HG03103 (cell line): ENCODE measurements at regions not wholly inside any gene's neighbourhood (a gene's known extent, or its start where the extent isn't known, plus 50 kb on each side); places are given as distances from the start of the nearest gene placed in this dataset.

Experiments
- ATAC-seq: cut with Tn5 transposase; IDR thresholded peaks from one replicate; pipeline ENCODE4 v1.9.1; 2021; ENCODE audit warnings: low read depth; ENCODE audit not compliant: unreplicated experiment

DNA sequence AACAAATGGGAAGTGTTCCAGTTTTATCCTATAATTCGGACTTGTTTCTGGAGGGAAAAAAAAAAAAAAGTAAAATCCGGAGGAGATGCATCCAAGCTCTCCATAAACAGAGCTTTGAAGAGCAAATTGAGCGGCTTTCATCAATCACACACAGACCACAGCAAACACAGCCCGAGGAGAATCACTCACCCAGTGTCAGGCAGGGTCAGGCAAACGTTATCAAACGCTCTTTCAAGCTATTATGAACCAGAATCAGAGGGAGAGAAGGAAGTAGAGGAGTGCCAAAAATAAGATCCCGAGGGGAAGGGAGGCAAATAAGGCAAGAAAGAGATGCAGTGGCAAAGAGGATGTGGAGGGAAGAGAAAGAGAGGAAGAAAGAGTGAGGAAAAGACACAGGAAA, 188.3 kb upstream of the CAMK1G start:
- ATAC-seq, result no peak

DNA sequence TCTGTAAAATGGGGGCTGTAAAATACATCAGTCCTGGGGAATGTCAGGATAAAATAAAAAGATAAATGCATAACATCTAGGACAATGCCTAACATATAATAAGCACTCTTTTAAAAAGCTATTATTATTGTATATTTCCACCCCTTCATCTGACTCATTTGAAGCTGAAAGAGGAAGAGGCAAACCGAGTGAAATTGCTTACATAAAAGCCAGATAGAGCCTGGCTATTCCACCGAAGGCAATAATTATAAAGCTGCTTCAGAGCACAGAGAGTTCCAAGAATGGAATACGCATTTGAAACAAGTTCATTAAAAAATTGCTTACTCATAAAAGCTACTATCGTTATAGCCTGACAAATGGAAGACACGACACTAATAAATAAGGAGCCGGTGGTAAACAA, 186.1 kb upstream of the CAMK1G start:
- no peak for ATAC-seq

DNA sequence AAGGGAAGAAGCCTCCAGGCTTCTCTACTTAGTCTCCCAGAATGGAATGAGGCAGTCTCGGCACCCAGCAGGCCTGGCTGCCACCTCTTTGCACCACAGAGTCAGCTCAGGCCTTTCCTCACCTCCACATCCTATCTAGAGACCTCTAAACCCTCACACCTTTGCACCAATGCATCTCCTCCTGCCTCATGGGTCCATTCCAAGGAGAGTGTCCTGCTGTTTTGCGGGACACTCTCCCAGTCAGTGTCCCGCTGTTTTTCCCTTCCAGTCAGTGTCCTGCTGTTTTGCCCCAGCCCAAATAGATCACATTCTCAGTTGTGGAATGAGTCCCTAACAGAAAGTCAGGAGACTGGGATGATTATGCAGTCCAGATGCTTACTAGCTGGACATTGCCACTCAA, 185.6 kb upstream of the CAMK1G start:
- no peak for ATAC-seq

- no peak for ATAC-seq
These were observed 185.1 kb upstream of the CAMK1G start for GRCh38 chr1:209398313-209398991.

DNA sequence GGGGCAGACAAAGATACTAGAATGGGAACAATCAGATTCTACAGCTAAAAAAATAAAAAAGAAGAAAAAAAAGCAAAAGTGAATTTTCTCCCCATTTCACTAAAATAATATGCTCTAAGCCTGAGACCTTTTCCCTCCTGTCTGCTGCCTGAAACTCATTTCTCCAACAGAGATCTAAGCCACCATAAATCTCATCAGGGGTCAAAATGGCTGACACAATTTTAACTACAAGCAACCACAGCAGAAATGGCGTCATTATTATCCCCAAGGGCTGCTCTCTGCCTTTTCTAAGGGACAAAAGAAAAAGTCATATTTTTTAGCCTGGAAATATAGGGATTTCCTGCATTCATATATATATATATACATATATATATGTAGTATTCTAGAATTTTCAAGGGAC, 183.7 kb upstream of the CAMK1G start:
- no peak for ATAC-seq

DNA sequence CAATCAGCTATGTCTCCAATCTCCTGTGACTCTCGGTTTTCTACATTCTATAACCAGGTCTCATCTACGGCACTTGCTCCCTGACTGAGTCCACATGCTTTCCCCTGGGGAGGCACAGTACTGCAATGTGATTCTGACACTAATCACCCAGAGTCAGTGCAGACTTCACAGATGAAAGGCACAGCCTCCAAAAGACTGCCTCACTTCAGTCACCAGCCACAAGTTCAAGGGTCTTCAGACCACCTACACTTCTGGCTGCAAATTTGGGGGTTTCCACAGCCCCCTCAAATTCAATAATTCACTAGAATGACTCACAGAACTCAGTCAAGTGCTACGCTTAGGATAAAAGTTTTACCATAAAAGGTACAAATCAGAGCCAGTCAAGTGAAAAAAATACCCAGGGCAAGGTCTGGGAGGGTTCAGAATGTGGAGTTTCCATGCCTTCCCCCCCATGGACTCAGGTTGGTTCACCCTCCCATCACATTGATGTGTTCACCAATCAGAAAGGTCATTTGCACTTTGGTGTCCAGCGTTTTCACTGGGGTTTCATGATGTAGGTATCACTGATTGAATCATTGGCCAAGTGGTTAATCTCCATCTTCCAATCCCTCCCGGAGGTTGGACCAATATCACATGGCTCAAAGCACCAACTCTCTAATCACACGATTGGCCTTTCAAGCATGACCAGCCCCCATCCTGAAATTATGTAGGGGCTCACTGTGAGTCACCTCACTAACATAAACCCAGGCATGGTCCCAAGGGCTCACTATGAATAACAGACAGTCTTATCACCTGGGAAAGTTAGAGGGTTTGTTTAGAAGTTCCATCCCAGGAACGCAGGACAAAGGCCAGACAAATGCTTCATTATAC, 182.9 kb upstream of the CAMK1G start:
- ATAC-seq, result no peak

DNA sequence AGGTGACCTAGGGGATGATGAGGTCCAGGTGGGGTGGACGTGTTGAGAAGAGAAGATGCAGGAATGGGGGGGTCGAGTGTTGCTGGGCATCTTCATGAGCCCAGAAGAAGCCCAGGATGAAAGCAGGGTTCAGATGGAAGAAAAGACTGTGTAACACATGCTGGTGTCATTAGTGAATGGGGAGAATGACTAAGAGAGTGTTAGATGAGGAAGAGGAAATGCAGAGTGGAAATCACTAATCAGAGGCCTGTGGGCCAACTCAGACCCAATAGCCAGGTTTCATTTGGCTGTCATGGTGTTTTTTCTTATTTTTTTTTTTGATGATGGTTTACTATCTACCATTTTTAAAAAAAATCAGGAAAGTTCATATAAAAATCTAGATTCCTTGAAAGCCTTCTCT, 180.8 kb upstream of the CAMK1G start:
- no peak for ATAC-seq

- no peak for ATAC-seq
These were observed 179.6 kb upstream of the CAMK1G start for GRCh38 chr1:209403921-209404320.

- no peak for ATAC-seq
These were observed 178.9 kb upstream of the CAMK1G start for GRCh38 chr1:209404577-209404976.

- ATAC-seq, result no peak
These were observed 178.2 kb upstream of the CAMK1G start for GRCh38 chr1:209405183-209405814.

DNA sequence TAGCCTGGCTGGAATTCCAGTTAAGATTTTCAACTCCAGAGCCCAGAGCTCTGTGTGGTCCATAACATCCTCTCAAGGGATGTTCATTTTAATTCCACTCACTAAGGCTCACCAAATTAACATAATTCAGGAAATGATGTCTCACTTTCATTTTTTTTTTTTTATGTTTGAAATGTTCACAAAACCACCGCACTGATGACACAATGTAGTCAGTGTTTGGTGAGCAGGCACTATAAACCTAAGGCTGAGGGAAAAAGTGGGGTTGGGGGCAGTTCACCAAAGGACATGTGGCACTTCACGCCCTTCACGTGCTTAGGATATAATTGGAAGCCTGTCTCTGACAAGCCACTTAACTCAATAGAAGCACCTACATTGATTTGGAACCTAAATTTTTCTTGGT, 177.3 kb upstream of the CAMK1G start:
- no peak for ATAC-seq

DNA sequence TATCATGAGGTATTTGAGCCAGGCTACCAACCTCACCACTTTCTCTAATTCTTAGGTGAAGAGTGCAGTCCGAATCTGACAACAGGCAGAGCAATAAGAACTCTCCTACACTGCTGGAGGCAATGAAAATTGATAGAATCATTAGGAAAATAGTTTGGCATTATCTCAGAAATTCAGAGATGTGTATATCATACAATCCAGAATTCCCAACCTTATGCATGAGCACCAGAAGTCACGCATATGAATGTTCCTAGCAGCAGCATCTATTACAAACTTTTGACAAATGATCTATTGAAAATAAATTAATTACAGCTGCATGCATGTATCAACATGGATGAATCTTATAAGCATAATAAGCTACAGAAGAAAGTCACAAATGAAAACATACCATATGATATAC, 176.9 kb upstream of the CAMK1G start:
- ATAC-seq, result no peak

GRCh38 chr1:209409780-209410179, 173.7 kb upstream of the CAMK1G start:
- ATAC-seq, result no peak

DNA sequence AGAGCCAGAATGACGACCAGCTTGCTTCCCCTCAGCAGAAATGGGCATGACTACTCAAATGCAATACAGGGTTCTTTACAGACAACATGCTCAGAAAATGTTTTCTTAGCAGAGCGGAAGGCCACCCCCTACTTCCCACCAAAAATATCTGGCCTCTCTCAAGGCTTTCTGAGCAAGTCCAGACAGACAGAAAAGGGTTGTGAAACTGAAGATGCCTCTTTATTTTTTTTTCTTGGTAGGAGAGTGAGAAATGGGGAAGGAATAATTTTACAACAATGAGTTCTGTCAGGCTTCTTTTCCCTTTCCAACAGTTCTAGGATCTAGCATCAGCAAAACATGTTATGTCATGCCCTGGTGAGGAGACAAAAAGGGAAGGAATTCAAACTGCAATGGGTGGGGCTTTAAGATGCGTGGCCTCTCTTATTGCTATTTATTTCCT, 172.0 kb upstream of the CAMK1G start:
- no peak for ATAC-seq

DNA sequence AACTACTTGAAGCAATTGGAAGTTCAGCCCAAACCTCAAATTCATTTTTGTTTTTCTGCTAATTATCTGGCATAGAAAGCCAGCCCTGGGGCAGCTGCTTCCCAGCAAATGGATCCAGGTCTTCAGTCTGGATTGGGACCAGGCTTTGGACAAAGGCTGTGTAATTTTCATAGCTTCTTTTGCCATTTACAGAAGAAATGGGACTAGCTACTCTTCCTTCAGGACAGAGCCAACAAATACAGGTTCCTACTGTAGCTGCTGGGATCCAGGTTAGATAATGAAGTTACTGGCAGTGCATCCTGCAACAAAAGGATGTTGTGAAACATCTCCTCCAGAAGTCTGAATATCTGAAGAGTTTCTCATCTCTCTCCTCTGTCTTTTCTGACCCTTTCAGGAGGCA, 171.5 kb upstream of the CAMK1G start:
- no peak for ATAC-seq

DNA sequence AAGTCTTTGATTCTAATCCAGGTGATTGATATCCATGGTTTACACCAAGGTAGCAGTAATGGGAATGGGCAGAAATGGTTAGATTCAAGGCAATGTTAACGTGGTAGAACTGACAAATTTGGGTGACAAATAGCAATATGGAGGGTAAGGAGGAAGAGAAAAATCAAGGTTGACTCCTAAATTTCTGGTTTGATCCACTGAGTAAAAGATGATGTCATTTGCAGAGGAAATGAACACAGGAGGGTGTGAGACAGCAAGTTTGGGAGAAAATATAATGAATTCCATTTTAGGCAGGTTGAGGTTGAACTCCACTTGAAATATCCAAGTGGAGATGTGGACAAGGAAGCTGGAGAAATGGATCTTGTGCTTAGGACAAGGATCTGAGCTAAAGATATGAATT, 170.9 kb upstream of the CAMK1G start:
- no peak for ATAC-seq

- ATAC-seq, result no peak
These were observed 170.5 kb upstream of the CAMK1G start for GRCh38 chr1:209413062-209413461.

DNA sequence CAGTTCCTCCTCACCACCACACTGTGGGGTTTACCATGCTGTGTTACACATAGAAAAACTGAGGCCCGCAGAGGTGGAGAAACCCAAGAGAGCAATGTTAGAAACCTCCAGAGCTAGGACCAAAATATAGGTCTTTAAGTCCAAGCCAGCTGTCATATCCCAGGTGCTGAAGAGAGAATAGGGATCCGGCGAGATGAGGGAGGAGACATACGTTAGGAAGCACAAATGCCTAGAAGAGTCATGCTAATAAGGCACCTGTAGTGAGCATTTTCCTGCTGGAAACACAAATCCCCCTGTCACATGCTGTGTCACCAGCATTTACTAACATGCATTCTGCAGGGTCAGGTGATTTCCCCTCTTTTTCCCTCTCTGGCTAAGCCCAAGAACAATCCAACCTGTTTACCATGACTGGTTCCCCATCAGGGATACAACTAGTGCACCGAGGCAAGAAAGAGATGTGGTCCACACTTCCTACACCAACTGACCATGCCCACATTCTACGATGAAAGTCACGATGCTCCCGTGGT, 168.6 kb upstream of the CAMK1G start:
- ATAC-seq, result no peak

GRCh38 chr1:209416039-209416438, 167.5 kb upstream of the CAMK1G start:
- ATAC-seq, result no peak

DNA sequence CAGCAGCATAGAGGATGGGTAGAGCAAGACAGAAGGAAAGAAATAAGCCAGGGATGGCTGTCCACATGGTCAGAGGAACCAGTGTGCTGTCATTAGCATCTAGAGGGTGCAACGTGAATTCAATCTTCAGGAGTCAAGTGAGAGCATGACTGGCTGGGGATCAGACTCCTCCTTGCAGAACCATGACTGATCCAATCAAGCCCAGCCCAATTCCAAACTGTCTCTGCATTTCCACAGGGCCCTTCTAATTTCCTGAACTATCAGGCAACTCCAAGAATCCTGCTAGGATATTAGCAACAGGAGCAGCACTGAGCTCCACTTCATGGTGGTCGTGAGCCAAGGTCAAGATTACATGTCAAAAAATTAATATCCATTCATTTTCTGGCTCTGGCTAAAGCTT, 166.8 kb upstream of the CAMK1G start:
- ATAC-seq, result no peak

DNA sequence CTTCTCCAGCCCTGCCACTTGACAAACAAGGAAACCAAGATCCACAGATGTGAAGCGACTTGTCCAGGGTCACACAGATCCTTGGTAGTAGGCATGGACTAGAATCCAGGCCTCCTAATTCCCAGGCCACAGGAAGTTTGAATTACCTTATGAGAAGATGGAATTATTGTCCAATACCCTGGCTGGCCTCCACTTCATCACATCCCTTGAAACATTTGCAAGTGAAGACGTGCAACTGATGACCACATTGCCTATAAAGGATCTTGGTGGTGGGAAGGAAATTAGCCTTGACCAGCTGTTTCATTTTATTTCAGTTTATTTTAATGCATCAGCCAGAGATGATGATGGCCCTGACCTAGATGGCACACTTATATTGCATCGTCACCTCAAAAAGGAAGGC, 165.8 kb upstream of the CAMK1G start:
- ATAC-seq, result no peak
